GM18861 (cell line): ENCODE measurements at regions not wholly inside any gene's neighbourhood (a gene's known extent, or its start where the extent isn't known, plus 50 kb on each side); places are given as distances from the start of the nearest gene placed in this dataset.
A peak's percentile ranks its signal among the peaks of the same experiment; 100 is the strongest.
"Not testable (repeated sequence)": the region's sequence is repeated elsewhere in the genome, so short reads cannot be mapped to it uniquely, and the experiment has no call there.

Experiments
- ATAC-seq: cut with Tn5 transposase; IDR thresholded peaks from one replicate; pipeline ENCODE4 v1.9.1; 2021; ENCODE audit not compliant: unreplicated experiment

DNA sequence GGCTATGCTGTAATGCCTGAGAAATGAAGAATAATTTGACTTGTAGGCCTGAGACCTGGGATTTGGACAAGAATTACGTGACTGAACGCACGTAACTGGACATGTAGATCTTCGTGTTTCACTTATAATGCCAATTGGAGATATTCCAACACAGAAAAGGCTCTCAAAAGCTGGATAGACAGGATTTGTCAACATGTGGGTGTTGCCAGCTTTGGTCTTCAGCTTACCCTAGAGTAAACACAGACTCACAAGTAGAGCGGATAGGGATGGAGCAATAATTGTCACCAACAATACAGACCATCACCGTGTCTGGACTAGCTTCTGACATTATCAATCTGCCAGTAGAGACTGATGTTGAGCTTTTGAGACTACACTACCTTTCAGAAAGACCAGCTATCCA, 1511.0 kb upstream of the ADGRL3 start:
- ATAC-seq, result no peak

DNA sequence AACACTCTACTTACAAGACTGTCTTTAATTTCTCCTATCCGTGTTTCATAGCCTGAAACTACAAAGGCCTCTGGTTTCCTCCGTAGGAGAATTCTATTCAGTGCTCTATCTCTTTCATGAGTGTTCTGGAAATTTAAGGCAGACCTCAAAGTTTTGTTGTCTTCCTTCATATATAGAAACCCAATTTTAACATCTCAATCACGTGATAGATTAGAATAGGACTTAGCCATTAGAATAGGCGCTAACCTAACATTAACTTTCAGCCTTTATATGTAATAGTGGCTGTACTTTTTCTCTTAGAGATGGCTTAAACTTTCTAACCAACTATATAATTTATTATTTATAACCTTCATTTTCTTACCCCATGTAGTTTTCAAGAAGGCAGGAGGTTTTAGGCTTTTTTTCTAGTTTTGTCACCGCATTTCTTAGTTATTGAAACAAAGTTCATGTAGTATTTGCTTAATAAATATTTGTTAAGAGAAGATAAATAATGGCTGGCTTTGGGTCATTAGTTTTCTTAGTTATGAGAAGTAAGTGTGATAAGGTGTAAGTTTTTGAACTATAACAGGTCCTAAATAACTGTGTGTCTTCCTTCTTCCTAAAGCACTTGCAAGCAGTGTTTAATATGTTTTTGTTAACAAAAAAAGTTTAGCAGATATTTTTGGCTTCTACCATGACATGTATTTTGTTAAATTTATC, 1504.6 kb upstream of the ADGRL3 start:
- no peak for ATAC-seq

DNA sequence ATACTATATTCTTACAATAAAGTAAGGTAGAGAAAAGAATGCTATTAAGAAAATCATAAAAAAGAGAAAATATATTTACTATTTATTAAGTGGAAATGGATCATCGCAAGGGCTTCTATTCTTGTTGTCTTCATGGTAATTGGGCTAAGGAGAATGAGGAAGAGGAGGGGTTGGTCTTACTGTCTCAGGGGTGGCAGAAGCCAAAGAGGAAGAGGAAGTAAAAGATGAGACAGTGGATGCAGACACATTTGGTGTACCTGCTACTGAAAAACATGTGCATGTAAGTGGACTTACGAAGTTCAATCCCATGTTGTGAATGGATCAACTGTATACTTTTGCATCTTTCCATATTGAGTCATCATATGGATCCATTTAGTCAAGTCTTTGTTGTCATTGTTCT, 1502.1 kb upstream of the ADGRL3 start:
- no peak for ATAC-seq

DNA sequence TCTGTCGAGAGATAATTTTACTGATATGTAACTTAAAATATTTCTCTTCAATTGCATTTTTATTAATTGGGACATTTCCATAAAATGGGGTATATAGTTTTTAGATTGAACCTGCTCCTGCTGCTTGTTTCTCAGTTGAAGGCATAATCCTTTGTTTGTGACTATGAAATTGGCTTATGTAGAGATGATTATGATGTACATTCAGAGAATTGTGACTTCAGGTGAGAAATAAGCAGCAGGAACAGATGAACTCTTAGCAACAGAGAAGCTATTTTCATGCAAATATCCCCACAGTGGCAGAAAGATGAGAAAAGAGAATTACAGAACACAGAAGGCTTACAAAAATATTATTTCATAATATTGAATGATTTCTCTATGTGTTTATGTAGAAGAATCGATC, 1499.5 kb upstream of the ADGRL3 start:
- no peak for ATAC-seq

DNA sequence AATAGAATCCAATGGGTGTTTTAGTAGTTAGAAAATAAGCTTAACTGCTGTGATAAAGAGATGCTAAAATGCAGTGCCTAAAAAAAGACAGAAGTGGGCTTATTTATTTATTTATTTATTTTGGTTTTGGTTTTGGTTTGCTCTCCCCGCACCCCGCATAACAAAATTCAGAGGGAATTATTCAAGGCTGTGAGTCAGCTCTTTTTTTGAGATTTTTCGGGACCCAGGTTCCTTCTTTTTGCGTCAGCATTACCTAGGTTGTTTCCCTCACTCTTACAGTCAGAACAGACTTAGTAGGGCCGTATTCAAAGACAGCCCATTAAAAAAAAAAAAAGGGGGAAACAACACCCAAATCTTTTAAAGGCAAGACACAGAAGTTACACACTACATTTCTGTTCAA, 1495.5 kb upstream of the ADGRL3 start:
- no peak for ATAC-seq

DNA sequence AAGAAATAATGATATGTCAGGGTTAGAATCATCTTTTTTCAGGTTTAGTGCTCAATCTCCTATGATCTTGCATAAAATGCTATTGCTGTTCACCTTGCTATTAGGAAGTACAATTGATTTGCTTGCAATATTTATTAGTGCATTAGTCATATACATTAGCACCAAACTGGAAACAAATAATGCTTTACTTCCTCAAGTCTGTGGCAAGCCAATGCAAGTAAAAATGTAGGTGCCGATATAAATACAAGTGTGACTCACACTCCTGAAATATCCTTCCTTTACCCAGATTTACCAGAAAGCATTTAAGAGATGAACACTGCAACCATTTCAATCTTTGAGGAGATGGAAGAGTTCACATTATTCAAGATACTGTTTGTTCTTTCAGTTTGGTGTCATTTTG, 1487.7 kb upstream of the ADGRL3 start:
- ATAC-seq, result no peak

DNA sequence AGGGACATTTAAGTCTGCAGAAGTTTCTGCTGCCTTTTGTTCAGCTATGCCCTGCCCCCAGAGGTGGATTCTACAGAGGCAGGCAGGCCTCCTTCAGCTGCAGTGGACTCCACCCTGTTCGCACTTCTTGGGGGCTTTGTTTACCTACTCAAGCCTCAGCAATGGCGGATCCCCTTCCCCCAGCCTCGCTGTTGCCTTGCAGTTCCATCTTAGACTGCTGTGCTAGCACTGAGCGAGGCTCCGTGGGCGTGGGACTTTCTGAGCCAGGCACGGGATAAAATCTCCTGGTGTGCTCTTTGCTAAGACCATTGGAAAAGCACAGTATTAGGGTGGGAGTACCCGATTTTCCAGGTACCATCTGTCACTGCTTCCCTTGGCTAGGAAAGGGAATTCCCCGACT, 1475.8 kb upstream of the ADGRL3 start:
- ATAC-seq, result not testable (repeated sequence)

DNA sequence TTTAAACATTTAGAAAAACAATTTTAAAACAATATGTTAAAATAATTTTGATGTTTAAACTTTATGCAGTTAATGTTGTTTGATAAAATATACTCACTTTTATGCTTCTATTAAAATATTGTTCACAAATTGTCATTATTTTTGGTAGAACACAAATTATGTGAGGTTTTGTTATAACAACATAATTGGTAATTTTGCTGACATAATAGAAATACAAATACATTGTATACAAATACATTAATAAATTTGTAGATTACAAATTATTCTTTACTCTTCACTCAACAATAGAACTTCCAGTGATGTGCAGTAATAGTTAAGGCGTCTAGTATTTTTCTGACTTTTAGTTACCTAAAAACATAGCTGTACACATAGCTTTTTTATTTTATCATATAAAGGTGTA, 1472.4 kb upstream of the ADGRL3 start:
- no peak for ATAC-seq

DNA sequence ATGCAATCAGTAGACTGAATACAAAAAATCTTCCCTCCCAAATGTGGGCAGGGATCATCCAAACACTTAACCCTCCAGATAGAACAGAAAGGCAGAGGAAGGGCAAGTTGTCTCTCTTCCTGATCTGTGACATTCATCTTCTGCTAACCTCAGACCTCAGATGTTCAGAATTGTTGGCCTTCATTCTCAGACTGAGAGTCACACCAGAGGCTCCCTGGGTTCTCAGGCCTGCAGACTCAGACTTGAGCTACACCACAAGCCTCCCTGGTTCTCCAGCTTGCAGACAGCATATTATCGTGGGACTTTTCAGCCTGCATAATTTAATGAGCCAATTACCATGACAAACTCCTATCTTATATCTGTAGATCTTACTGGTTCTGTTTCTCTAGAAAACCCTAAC, 1471.6 kb upstream of the ADGRL3 start:
- ATAC-seq, result no peak

DNA sequence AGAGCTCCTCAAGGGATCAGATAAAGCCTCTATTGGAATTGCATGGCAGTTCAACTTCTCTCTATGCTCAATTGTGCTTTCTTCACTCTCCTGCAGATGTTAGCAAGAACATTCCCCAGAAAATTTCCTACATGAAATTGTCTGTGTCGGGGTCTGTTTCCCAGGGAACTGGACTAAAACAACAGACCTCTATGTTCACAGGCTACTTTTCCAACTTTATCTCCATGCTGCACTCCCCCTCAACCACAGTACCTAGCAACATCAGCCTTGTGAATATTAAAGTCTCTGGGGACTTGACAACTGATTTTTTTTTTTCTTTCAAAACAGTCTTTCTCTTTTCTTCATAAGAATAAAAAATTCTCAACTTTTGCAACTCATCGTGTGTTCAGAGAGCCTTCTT, 1470.8 kb upstream of the ADGRL3 start:
- ATAC-seq, result no peak

DNA sequence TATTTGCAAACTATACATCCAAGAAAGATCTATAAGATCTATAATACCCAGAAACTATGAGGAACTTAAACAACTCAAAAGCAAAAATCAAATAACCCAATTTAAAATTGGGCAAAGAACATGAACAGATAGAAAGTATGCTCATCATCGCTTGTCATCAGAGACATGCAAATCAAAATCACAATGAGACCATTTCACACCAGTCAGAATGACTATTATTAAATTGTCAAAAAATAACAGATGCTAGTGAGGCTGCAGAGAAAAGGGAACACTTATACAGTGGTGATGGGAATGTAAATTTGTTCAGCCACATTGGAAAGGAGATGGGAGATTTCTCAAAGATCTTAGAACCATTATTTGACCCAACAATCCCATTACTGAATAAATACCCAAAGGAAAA, 1451.7 kb upstream of the ADGRL3 start:
- no peak for ATAC-seq

DNA sequence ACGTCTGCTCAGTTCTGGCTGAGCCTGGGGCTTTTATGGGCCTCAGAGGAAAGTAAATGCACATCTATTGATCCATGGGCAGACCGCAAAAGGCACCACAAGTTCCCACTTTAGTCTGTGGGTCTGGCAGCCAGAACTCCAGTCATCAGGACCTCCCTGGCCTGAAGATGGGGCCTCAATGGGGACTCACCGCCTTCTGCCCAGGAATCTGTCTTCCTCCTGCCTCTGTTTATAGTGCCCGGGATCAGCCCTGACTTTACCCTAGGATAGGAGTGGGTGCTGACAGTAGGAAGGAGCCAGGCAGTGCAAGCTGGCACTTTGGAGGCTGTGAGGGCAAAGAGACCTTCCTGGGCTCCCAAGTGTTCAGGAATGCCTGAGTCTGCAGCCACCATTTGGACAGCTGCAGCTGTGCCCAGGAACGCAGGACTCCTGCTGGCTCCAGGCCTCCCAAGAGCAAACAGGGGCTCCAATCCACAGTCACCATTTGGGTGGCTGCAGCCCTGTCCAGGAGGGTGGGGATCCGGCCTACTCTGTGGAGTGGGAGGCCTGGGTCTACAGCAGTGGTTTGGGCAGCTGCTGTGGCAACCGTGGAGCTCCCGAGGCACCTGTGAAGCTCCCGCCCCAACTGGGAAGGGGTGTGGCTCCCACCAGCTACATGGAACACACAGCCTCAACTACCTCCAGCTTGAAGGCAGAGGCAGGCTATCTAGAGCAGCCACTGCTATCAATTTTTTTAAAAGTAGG, 1440.9 kb upstream of the ADGRL3 start:
- ATAC-seq, result no peak

DNA sequence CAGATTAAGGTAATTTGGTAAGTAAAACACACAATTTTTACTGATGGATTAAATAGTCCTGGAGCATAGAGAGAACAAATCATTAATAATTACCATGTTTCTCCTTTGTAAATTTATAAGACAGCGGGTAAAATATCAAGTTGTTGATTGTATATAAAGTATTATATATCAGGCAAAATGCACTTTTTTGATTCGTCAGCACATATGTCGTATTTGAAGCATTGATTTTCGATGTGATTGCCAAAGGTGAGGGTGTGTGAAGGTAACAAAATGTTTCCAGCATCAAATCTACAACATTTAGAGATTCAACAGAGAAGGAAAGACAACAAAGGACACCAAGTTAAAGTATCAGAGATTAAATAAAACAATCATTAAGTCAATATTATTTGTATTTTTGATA, 1437.8 kb upstream of the ADGRL3 start:
- ATAC-seq, result no peak

DNA sequence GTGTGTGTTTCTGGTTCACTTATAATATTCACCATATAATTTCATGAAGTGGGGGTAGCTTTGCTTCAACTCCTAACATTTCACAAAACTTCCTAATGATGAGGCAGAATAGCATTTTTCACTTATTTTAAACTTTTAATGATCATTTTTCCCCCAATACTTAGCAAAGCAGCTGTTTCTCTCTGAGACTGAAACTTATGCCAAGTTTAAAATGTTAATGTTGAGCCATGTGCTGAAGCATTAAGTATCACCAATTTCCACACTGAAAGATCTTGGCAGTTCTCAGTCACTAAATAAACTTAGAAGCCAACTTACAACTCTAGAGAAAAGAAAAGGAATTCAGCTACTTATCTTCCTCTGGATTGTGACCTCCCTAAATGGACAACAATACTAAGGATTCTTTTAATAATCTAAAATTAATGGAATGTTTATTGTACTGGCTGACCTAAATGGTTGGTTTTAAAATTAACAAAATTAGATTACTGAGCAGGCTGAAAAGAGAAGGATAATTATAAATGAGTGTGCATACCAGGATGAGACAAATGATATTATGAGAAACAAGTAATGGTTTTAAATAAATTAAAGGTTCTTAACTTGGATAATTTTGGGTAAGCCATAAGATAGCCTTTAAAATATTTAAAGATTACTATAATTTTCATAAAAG, 1429.4 kb upstream of the ADGRL3 start:
- no peak for ATAC-seq

DNA sequence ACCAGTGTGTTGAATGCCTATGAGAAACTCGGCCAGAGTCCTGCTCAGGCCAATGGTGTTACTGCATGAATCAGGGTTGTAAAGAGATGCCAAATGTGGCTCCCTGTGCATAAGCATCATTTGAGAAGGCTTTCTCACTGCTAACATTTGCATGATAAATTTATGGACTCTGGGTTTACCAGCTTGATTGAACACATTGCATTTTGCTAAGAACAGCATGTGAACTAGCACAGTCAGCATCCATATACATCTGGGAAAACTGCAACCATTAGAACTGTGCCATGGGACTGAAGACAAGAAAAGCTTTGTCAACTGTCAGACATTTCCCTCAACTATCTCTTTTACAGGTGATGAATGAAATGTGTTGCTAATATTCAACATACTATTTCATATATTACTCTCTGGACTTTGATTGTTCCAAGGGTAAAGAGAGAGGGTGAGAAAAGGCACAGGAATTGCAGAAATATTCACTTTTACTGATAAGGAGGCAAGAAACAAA, 1427.4 kb upstream of the ADGRL3 start:
- ATAC-seq, result no peak

DNA sequence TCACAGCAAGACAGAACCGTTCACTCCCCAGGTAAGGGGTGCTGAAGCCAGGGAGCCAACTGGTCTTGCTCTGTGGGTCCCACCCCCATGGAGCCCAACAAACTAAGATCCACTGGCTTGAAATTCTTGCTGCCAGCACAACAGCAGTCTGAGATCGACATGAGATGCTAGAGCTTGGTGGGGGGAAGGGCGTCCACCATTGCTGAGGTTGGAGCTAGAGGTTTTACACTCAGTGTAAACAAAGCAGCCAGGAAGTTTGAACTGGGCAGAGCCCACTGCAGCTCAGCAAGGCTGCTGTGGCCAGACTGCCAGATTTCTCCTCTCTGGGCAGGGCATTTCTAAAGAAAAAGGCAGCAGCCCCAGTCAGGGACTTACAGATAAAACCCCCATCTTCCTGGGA, 1419.9 kb upstream of the ADGRL3 start:
- not testable (repeated sequence) for ATAC-seq

DNA sequence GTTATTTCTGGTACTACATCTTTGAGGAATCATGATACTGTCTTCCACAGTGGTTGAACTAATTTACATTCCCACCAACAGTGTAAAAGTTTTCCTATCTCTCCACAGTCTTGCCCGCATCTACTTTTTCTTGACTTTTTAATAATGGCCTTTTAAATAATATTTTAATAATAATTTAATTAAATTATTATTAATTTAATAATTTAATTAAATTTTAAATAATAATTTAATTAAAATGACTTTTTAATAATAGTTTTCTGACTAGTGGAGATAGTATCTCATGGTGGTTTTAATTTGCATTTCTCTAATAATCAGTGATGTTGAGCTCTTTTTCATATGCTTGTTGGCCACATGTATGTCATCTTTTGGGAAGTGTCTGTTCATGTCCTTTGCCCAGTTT, 1395.0 kb upstream of the ADGRL3 start:
- no peak for ATAC-seq

DNA sequence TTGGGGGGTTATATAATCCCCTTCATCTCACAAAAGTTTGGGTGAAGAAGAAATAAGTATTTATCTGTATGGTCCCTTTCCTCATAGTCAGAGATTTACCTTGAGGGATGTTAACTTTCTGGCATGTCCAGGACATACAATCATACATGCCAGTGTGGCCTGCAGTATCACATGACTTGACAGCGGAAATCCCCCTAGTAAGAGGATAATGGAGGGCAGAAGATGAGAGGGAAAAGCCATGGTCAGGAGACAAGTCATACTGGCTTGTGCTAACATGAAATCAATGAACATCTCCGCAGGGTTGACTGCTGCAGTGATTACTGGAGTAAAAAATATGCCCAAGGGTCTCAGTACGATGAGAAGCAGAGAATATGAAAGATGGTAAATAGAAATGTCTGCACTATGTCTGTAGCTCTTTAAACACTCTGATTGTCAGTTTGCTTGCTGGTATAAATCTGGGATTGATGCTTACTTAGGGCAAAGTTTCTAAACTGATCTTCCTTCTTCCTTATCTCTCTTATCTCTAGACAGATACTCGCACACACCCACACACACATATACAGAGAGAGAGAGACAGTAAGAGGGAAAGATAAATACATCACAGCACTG, 1385.6 kb upstream of the ADGRL3 start:
- no peak for ATAC-seq

DNA sequence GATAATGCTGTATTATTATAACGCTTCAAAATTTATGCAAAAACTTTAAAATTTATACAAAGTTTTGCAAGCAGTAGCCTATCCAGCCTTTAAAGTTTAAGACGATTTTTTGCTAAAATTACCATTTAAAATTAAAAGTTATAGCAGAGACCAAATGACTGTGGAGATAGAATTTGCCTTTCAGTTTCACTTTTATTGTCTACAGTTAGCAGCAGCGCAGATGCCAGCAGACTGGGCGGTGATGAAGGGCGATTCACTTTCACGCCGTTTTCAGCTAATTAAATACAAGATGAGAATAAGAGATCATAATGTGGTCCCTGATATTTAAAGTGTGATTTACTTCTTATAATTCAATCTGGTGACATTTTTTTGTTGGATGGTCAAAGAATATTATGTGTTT, 1381.5 kb upstream of the ADGRL3 start:
- ATAC-seq, result peak; percentile 97

DNA sequence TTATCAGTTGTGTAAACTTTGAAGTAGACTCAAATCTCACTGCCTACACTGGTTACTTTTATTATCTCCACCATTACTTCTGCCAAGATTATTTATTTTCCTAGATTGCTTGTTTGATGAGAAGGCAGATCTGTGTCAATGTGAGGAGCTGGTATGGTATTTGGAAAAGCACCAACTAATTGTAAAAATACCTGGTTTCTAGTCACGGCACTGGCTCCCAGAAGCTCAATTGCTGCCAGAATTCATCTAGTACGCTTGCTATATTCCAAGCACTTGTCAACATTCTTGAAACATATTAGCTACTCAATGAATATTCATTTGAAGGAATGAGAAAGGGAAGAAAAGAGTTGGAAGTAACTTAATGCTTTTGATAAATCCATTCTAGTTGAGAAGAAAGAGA, 1376.8 kb upstream of the ADGRL3 start:
- ATAC-seq, result no peak

DNA sequence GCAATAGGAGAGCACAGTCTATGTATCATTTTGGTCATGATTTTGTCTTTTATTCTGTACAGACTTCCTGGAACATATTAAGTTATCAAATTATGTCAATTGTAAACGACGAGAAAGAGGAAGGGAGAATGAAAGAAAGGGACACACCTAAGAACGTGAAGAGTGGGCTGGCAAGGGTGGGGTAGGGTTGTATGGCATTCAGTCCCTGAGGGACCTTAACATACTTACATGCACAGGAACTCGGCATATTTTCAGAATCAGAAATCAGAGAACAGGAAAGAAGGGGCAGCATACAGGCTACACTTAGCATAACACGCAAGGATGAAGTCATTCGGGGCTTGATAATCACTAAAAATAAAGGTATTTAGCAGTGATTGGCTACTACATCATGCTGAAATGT, 1375.0 kb upstream of the ADGRL3 start:
- ATAC-seq, result no peak

DNA sequence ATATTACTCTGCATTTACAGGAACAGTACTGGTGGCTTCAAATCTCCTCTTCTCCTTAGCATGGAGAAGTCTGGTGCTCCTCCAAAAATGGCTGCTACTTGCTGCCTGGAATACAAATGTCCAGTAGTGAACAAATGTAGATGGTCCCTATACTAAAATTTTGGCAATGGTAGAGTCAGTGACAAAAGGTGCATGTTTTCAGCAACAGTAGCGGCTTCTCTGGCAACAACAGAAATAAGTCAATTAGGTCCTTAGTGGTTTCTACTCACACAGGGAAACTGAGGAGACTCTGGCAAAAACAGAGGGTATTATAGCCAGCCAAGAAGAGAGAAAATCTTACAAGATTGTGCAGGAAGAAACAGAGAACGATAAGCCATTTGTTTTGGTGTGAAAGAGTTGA, 1368.4 kb upstream of the ADGRL3 start:
- no peak for ATAC-seq
